Heart left ventricle (tissue), 13 donors: ENCODE measurements at regions not wholly inside any gene's neighbourhood (a gene's known extent, or its start where the extent isn't known, plus 50 kb on each side); places are given as distances from the start of the nearest gene placed in this dataset.

ENCODE experiments used
- CTCF ChIP-seq, 12 donors: fragments of 200-600 bp; sonication (generic) in 4 of 12; IDR thresholded peaks; one replicate each; pipeline versions ENCODE4 v1.5.0 to v1.8.0; 2018 to 2022; ENCODE audit warnings: antibody characterized with exemption in 12 of 12, mild to moderate bottlenecking in 5 of 12
- POLR2A ChIP-seq, 2 donors: fragments of 450-650 bp; IDR thresholded peaks; one replicate each; pipeline ENCODE4 v1.6.1; 2017; ENCODE audit warnings: antibody characterized with exemption in 2 of 2, mild to moderate bottlenecking in 2 of 2, moderate library complexity in 2 of 2
- donor health status: ischemic (EF 13 %, LVEDD 7.1; RV severe dilation, severe dysfunction).
- donor health status: DM: no; HTN: yes; CAD: no.
- donor health status: DM: no; HTN: no; CAD: no.
- donor health status: ischemic (EF 25% LVEDD 6.9; RV normal size, moderate dysfunction).
- donor health status: ischemic (EF 25% LVEDD 5.7; RV mildly dilated, moderate dysfunction).
- donor health status: ischemic (EF 35%, LVEDD 5.7; RV mildly dilated, moderate dysfunction).
- donor health status: nonischemic (EF 11% LVEDD 7.7; RV severe dilation, severe dysfunction).
- donor health status: DM: yes; HTN: yes; CAD: no.
- donor health status: PGD.
- donor health status: ischemic (EF 29% LVEDD 5.4; RV normal size, mild dysfunction).
- donor health status: nonischemic (EF 23%, LVEDD 6.1; RV moderate dilation, normal function).

GRCh38 chr4:86497131-86497530, 97.0 kb upstream of the PTPN13 start:
- TF ChIP-seq CTCF (IDR thresholded peaks at IDR 0.05) (no peak), POLR2A (IDR thresholded peaks at IDR 0.05) (no peak)
